SK-N-SH treated with all-trans-retinoic acid at 6 μM for 48 hours (cell line): ENCODE measurements at regions not wholly inside any gene's neighbourhood (a gene's known extent, or its start where the extent isn't known, plus 50 kb on each side); places are given as distances from the start of the nearest gene placed in this dataset.

Experiments
- ATAC-seq: fragments of 200-7000 bp; cut with Tn5 transposase; 3 replicates; pipeline ENCODE4 v1.9.1; 2020; ENCODE audit warnings: mild to moderate bottlenecking, moderate library complexity
- BACH2 ChIP-seq: fragments of 250-450 bp; sonication (Bioruptor Pico); IDR thresholded peaks from 2 replicates; pipeline ENCODE4 v1.9.0; 2021; ENCODE audit warnings: mild to moderate bottlenecking, borderline replicate concordance
- CSDC2 ChIP-seq: fragments of 250-450 bp; sonication (Bioruptor Pico); IDR thresholded peaks from 2 replicates; pipeline ENCODE4 v1.5.0; 2020; ENCODE audit warnings: mild to moderate bottlenecking, moderate library complexity
- ESRRG ChIP-seq: fragments of 250-450 bp; sonication (Bioruptor Pico); IDR thresholded peaks from 2 replicates; pipeline ENCODE4 v1.6.1; 2021; ENCODE audit warnings: mild to moderate bottlenecking
- GLIS3 ChIP-seq: fragments of 250-450 bp; sonication (Bioruptor Pico); IDR thresholded peaks from 2 replicates; pipeline ENCODE4 v1.5.0; 2020; ENCODE audit warnings: mild to moderate bottlenecking, moderate library complexity
- ISL1 ChIP-seq: fragments of 250-450 bp; sonication (Bioruptor Pico); IDR thresholded peaks from 2 replicates; pipeline ENCODE4 v2.1.2; 2022; ENCODE audit warnings: mild to moderate bottlenecking, moderate library complexity
- OSR1 ChIP-seq: fragments of 250-450 bp; sonication (Bioruptor Pico); IDR thresholded peaks from 2 replicates; pipeline ENCODE4 v1.8.0; 2022; ENCODE audit warnings: moderate library complexity, mild to moderate bottlenecking, inconsistent platforms
- PPARA ChIP-seq: fragments of 250-450 bp; sonication (Bioruptor Pico); IDR thresholded peaks from 2 replicates; pipeline ENCODE4 v1.5.0; 2020; ENCODE audit warnings: mild to moderate bottlenecking, borderline replicate concordance
- RARB ChIP-seq: fragments of 250-450 bp; sonication (Bioruptor Pico); IDR thresholded peaks from 2 replicates; pipeline ENCODE4 v1.8.0; 2021; ENCODE audit warnings: mild to moderate bottlenecking, moderate library complexity
- SNAI2 ChIP-seq: fragments of 250-450 bp; sonication (Bioruptor Pico); IDR thresholded peaks from 2 replicates; pipeline ENCODE4 v1.5.0; 2020; ENCODE audit warnings: mild to moderate bottlenecking, moderate library complexity
- TCF4 ChIP-seq: fragments of 250-450 bp; sonication (Bioruptor Pico); IDR thresholded peaks from 2 replicates; pipeline ENCODE4 v1.8.0; 2021; ENCODE audit warnings: mild to moderate bottlenecking, moderate library complexity, borderline replicate concordance
- TOX ChIP-seq: fragments of 250-450 bp; sonication (Bioruptor Pico); IDR thresholded peaks from 2 replicates; pipeline ENCODE4 v1.8.0; 2021; ENCODE audit warnings: mild to moderate bottlenecking, moderate library complexity, borderline replicate concordance
- ZC3H10 ChIP-seq: fragments of 250-450 bp; sonication (Bioruptor Pico); IDR thresholded peaks from 2 replicates; pipeline ENCODE4 v1.5.1; 2021; ENCODE audit warnings: mild to moderate bottlenecking, moderate library complexity
- ZFP3 ChIP-seq: fragments of 250-450 bp; sonication (Bioruptor Pico); IDR thresholded peaks from 2 replicates; pipeline ENCODE4 v1.5.0; 2020; ENCODE audit warnings: mild to moderate bottlenecking, moderate library complexity
- ZFP30 ChIP-seq: fragments of 450-650 bp; formaldehyde crosslinking; IDR thresholded peaks from 2 replicates; pipeline ENCODE4 v1.5.0; 2022; ENCODE audit warnings: mild to moderate bottlenecking, moderate library complexity
- ZNF565 ChIP-seq: fragments of 450-650 bp; formaldehyde crosslinking; conservative IDR thresholded peaks from 2 replicates; pipeline ENCODE4 v1.5.0; 2020; ENCODE audit warnings: low read depth, mild to moderate bottlenecking, moderate library complexity
- ZNF8 ChIP-seq: fragments of 450-650 bp; formaldehyde crosslinking; IDR thresholded peaks from 2 replicates; pipeline ENCODE4 v1.5.0; 2020; ENCODE audit warnings: mild to moderate bottlenecking, moderate library complexity
- TF ChIP-seq, protein P1 (sequence below): fragments of 250-450 bp; sonication (Bioruptor Pico); IDR thresholded peaks from 2 replicates; pipeline ENCODE4 v1.8.0; 2021; ENCODE audit warnings: low read depth, mild to moderate bottlenecking, moderate library complexity, borderline replicate concordance
- TF ChIP-seq, protein P2 (sequence below): fragments of 250-450 bp; sonication (Bioruptor Pico); IDR thresholded peaks from 2 replicates; pipeline ENCODE4 v1.5.1; 2021; ENCODE audit warnings: mild to moderate bottlenecking, moderate library complexity
- TF ChIP-seq, protein P3 (sequence below): fragments of 250-450 bp; sonication (Bioruptor Pico); IDR thresholded peaks from 2 replicates; pipeline ENCODE4 v1.8.0; 2020; ENCODE audit warnings: mild to moderate bottlenecking, moderate library complexity, borderline replicate concordance
- TF ChIP-seq, protein P4 (sequence below): fragments of 250-450 bp; sonication (Bioruptor Pico); IDR thresholded peaks from 2 replicates; pipeline ENCODE4 v1.5.1; 2020; ENCODE audit warnings: low read depth, mild to moderate bottlenecking, moderate library complexity
- TF ChIP-seq, protein P5 (sequence below): fragments of 250-450 bp; sonication (Bioruptor Pico); IDR thresholded peaks from 2 replicates; pipeline ENCODE4 v1.5.0; 2020; ENCODE audit warnings: mild to moderate bottlenecking, moderate library complexity

DNA sequence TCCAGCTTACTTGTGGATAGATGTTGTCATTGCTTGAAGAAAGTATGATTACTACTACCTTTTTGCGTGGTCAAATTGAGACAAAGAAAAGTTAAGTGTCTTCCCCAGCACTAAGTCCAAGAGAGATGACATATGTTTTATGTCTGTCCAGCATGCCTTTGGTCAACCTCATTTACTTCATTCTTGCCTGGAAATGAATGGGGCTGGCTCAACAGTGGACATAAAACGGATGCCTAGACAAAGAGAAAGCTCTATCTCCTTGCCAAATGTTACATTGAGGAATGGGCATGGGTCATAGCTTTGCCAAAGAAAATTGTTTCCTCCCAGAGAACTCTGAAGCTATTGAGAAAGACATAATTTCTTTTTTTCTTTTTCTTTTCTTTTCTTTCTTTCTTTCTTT, 82.4 kb upstream of the PLPPR4 start:
- peak; percentile 46; the same call in 1 of the 2 replicates for TF ChIP-seq ISL1 (CRISPR knock-in tag)
- TF ChIP-seq ZNF565 (CRISPR knock-in tag), result no peak

DNA sequence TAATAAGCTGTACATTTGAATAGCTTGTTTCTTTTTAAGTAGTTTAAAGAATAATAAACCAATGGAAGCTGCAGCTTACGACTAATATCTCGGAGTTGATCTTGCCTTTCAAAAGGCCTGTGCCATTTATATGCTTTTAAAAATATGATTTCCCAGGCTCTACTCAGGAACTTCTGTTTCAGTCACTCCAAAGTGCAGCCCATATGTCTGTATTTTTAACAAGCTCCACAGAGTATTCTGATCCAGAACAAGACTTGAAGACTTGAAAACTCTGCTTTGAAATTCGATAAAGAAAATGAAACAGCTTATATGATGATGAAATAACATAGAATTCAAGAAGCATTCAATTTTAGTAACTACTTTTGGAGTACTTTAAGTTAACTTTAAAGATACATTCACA, 79.1 kb upstream of the PLPPR4 start:
- ATAC-seq, result no peak
- TF ChIP-seq PPARA, result no peak

More for the DNA sequence above, 82.4 kb upstream of the PLPPR4 start:
- ATAC-seq, result no peak

DNA sequence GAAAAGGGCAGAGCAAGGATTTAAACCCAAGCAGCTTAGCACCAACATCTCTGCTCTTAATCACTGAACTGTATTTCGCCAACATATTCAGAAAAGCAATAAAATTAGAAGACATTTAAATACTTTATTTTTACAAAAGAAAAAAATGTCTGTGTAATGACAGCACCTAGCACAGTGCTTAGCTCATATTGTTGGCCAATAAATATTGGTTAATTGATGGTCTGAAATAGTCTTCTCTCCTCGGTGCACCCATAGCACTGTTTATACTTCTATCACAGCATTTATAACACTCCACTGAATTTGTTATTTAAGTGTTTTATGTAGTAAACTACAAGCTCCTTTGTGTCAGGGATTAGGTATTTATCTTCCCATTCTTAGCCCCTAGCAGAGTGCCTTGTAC, 70.9 kb upstream of the PLPPR4 start:
- TF ChIP-seq, protein P1, sequence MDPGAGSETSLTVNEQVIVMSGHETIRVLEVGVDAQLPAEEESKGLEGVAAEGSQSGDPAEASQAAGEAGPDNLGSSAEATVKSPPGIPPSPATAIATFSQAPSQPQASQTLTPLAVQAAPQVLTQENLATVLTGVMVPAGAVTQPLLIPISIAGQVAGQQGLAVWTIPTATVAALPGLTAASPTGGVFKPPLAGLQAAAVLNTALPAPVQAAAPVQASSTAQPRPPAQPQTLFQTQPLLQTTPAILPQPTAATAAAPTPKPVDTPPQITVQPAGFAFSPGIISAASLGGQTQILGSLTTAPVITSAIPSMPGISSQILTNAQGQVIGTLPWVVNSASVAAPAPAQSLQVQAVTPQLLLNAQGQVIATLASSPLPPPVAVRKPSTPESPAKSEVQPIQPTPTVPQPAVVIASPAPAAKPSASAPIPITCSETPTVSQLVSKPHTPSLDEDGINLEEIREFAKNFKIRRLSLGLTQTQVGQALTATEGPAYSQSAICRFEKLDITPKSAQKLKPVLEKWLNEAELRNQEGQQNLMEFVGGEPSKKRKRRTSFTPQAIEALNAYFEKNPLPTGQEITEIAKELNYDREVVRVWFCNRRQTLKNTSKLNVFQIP (CRISPR knock-in tag), result no peak
- TF ChIP-seq ZNF8 (CRISPR knock-in tag) (no peak), TCF4 (CRISPR knock-in tag) (no peak), RARB (CRISPR knock-in tag) (no peak), BACH2 (no peak), SNAI2 (no peak), GLIS3 (CRISPR knock-in tag) (no peak), CSDC2 (CRISPR knock-in tag) (no peak), ISL1 (CRISPR knock-in tag) (no peak), OSR1 (no peak), ESRRG (CRISPR knock-in tag) (no peak), ZC3H10 (no peak), TOX (CRISPR knock-in tag) (no peak), ZFP3 (no peak)
- TF ChIP-seq, protein P2, sequence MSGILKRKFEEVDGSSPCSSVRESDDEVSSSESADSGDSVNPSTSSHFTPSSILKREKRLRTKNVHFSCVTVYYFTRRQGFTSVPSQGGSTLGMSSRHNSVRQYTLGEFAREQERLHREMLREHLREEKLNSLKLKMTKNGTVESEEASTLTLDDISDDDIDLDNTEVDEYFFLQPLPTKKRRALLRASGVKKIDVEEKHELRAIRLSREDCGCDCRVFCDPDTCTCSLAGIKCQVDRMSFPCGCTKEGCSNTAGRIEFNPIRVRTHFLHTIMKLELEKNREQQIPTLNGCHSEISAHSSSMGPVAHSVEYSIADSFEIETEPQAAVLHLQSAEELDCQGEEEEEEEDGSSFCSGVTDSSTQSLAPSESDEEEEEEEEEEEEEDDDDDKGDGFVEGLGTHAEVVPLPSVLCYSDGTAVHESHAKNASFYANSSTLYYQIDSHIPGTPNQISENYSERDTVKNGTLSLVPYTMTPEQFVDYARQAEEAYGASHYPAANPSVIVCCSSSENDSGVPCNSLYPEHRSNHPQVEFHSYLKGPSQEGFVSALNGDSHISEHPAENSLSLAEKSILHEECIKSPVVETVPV (CRISPR knock-in tag), result no peak
- TF ChIP-seq, protein P3, sequence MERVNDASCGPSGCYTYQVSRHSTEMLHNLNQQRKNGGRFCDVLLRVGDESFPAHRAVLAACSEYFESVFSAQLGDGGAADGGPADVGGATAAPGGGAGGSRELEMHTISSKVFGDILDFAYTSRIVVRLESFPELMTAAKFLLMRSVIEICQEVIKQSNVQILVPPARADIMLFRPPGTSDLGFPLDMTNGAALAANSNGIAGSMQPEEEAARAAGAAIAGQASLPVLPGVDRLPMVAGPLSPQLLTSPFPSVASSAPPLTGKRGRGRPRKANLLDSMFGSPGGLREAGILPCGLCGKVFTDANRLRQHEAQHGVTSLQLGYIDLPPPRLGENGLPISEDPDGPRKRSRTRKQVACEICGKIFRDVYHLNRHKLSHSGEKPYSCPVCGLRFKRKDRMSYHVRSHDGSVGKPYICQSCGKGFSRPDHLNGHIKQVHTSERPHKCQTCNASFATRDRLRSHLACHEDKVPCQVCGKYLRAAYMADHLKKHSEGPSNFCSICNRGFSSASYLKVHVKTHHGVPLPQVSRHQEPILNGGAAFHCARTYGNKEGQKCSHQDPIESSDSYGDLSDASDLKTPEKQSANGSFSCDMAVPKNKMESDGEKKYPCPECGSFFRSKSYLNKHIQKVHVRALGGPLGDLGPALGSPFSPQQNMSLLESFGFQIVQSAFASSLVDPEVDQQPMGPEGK (CRISPR knock-in tag), result no peak
- no peak for ATAC-seq

DNA sequence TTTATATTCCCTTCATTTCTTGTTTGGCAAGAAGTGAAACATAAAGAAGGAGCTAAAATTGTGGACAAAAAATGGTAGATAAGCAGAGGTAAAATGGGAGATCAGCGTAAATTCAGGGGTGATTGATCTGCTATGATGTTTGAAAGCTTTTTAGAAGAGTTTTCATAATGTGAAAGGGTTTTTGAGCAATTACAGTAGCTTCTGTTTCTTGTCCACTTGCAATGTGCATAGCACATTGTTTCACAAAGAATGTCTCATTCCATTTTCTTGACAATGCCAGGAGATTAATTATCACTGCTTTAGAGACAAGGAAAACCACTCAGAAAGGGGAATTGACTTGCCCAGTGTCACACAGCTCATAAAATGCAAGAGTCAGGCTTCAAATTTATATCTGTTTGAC, 65.9 kb upstream of the PLPPR4 start:
- no peak for ATAC-seq
- TF ChIP-seq SNAI2 (no peak), TOX (CRISPR knock-in tag) (0 out of 2 replicates have a peak, but pooled peaks have one; percentile 23), ZNF565 (CRISPR knock-in tag) (no peak), ISL1 (CRISPR knock-in tag) (peak; percentile 99), ZFP30 (CRISPR knock-in tag) (no peak), PPARA (no peak), GLIS3 (CRISPR knock-in tag) (peak; percentile 58; the same call in 1 of the 2 replicates), OSR1 (no peak), TCF4 (CRISPR knock-in tag) (peak; percentile 37; the same call in 1 of the 2 replicates)
- TF ChIP-seq, protein P2 (CRISPR knock-in tag), result 0 out of 2 replicates have a peak, but pooled peaks have one; percentile 36
- TF ChIP-seq, protein P3 (CRISPR knock-in tag), result 0 out of 2 replicates have a peak, but pooled peaks have one; percentile 50
- TF ChIP-seq, protein P4, sequence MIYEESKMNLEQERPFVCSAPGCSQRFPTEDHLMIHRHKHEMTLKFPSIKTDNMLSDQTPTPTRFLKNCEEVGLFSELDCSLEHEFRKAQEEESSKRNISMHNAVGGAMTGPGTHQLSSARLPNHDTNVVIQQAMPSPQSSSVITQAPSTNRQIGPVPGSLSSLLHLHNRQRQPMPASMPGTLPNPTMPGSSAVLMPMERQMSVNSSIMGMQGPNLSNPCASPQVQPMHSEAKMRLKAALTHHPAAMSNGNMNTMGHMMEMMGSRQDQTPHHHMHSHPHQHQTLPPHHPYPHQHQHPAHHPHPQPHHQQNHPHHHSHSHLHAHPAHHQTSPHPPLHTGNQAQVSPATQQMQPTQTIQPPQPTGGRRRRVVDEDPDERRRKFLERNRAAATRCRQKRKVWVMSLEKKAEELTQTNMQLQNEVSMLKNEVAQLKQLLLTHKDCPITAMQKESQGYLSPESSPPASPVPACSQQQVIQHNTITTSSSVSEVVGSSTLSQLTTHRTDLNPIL, result no peak
- TF ChIP-seq, protein P5, sequence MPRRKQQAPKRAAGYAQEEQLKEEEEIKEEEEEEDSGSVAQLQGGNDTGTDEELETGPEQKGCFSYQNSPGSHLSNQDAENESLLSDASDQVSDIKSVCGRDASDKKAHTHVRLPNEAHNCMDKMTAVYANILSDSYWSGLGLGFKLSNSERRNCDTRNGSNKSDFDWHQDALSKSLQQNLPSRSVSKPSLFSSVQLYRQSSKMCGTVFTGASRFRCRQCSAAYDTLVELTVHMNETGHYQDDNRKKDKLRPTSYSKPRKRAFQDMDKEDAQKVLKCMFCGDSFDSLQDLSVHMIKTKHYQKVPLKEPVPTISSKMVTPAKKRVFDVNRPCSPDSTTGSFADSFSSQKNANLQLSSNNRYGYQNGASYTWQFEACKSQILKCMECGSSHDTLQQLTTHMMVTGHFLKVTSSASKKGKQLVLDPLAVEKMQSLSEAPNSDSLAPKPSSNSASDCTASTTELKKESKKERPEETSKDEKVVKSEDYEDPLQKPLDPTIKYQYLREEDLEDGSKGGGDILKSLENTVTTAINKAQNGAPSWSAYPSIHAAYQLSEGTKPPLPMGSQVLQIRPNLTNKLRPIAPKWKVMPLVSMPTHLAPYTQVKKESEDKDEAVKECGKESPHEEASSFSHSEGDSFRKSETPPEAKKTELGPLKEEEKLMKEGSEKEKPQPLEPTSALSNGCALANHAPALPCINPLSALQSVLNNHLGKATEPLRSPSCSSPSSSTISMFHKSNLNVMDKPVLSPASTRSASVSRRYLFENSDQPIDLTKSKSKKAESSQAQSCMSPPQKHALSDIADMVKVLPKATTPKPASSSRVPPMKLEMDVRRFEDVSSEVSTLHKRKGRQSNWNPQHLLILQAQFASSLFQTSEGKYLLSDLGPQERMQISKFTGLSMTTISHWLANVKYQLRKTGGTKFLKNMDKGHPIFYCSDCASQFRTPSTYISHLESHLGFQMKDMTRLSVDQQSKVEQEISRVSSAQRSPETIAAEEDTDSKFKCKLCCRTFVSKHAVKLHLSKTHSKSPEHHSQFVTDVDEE (CRISPR knock-in tag), result peak; percentile 49; the same call in 1 of the 2 replicates
